Neural crest cell (in vitro differentiated cells): ENCODE measurements at regions not wholly inside any gene's neighbourhood (a gene's known extent, or its start where the extent isn't known, plus 50 kb on each side); places are given as distances from the start of the nearest gene placed in this dataset.
"Not testable (repeated sequence)": the region's sequence is repeated elsewhere in the genome, so short reads cannot be mapped to it uniquely, and the experiment has no call there.

Source experiments
- DNase-seq: peaks from one replicate; pipeline ENCODE4 v3.0.0; 2021; ENCODE audit warnings: low read depth, mixed read lengths, low spot score
- H3K27ac Mint-ChIP-seq: one replicate; pipeline ENCODE4 v1.8.0; 2021; ENCODE audit warnings: mild to moderate bottlenecking, mixed read lengths; ENCODE audit not compliant: unreplicated experiment
- H3K27me3 Mint-ChIP-seq: 2 replicates; pipeline ENCODE4 v1.8.0; 2021; ENCODE audit warnings: low read depth, mild to moderate bottlenecking, mixed read lengths
- H3K36me3 Mint-ChIP-seq: 2 replicates; pipeline ENCODE4 v1.8.0; 2021; ENCODE audit warnings: low read depth, mild to moderate bottlenecking, mixed read lengths
- H3K4me1 Mint-ChIP-seq: 2 replicates; pipeline ENCODE4 v1.8.0; 2021; ENCODE audit warnings: mixed read lengths
- H3K4me3 Mint-ChIP-seq: one replicate; pipeline ENCODE4 v1.8.0; 2021; ENCODE audit warnings: mild to moderate bottlenecking, mixed read lengths
- H3K9me3 Mint-ChIP-seq: 2 replicates; pipeline ENCODE4 v1.8.0; 2021; ENCODE audit warnings: mixed read lengths
- TF ChIP-seq, protein P1 (sequence below): fragments of 200-600 bp; sonication (generic); conservative IDR thresholded peaks from 2 replicates; pipeline ENCODE4 v1.5.0; 2021; ENCODE audit warnings: antibody characterized with exemption, mild to moderate bottlenecking

GRCh38 chr7:7002418-7003062 lies 176.5 kb upstream of the CCZ1B start:
- no peaks in the 10 kb centered on the region for H3K4me1 Mint-ChIP-seq
- H3K4me3 Mint-ChIP-seq = no peak overlapping the region
- peaks cover 6% of the 10 kb centered on the region for H3K9me3 Mint-ChIP-seq
- no peaks in the 10 kb centered on the region for H3K36me3 Mint-ChIP-seq
- TF ChIP-seq, protein P1, sequence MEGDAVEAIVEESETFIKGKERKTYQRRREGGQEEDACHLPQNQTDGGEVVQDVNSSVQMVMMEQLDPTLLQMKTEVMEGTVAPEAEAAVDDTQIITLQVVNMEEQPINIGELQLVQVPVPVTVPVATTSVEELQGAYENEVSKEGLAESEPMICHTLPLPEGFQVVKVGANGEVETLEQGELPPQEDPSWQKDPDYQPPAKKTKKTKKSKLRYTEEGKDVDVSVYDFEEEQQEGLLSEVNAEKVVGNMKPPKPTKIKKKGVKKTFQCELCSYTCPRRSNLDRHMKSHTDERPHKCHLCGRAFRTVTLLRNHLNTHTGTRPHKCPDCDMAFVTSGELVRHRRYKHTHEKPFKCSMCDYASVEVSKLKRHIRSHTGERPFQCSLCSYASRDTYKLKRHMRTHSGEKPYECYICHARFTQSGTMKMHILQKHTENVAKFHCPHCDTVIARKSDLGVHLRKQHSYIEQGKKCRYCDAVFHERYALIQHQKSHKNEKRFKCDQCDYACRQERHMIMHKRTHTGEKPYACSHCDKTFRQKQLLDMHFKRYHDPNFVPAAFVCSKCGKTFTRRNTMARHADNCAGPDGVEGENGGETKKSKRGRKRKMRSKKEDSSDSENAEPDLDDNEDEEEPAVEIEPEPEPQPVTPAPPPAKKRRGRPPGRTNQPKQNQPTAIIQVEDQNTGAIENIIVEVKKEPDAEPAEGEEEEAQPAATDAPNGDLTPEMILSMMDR = no peak
- H3K27me3 Mint-ChIP-seq = peaks cover 13% of the 10 kb centered on the region
- no peak overlapping the region for H3K27ac Mint-ChIP-seq
- DNase-seq = no peak

- Mint-ChIP-seq H3K27me3 (peaks cover 21% of the 10 kb centered on the region), H3K36me3 (no peaks in the 10 kb centered on the region), H3K9me3 (peaks cover 3% of the 10 kb centered on the region), H3K27ac (no peak overlapping the region), H3K4me3 (no peak overlapping the region), H3K4me1 (no peaks in the 10 kb centered on the region)
- TF ChIP-seq, protein P1 = no peak
- DNase-seq = no peak
Observed at GRCh38 chr7:7005303-7005702, 177.0 kb upstream of the C1GALT1 start.

- H3K9me3 Mint-ChIP-seq, H3K27ac Mint-ChIP-seq, H3K4me1 Mint-ChIP-seq, DNase-seq, H3K4me3 Mint-ChIP-seq, H3K36me3 Mint-ChIP-seq: not testable (repeated sequence)
- H3K27me3 Mint-ChIP-seq = peaks cover 20% of the 10 kb centered on the region
Observed at GRCh38 chr7:7005949-7006348, 176.4 kb upstream of the C1GALT1 start.

- H3K4me3 Mint-ChIP-seq, H3K27ac Mint-ChIP-seq, H3K9me3 Mint-ChIP-seq, H3K4me1 Mint-ChIP-seq, DNase-seq, H3K36me3 Mint-ChIP-seq: not testable (repeated sequence)
- peaks cover 12% of the 10 kb centered on the region for H3K27me3 Mint-ChIP-seq
Observed at GRCh38 chr7:7011241-7011640, 171.1 kb upstream of the C1GALT1 start.

DNA sequence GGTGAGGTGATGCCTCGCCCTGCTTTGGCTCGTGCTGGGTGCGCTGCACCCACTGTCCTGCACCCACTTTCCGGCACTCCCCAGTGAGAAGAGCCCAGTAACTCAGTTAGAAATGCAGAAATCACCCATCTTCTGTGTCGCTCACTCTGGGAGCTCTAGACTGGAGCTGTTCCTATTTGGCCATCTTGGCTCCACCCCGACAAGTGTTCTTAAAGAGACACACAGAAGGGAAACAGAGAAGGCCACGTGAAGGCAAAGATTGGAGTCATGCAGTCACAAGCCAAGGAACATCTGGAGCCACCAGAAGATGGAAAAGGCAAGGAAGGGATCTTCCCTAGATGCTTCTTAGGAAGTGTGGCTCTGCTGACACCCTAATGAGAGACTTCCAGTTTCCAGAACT lies 170.6 kb upstream of the C1GALT1 start:
- not testable (repeated sequence) for H3K9me3 Mint-ChIP-seq, H3K27ac Mint-ChIP-seq, H3K4me3 Mint-ChIP-seq, H3K4me1 Mint-ChIP-seq, H3K36me3 Mint-ChIP-seq, DNase-seq
- peaks cover 12% of the 10 kb centered on the region for H3K27me3 Mint-ChIP-seq

- H3K27me3 Mint-ChIP-seq = peaks cover 4% of the 10 kb centered on the region
- no peak for DNase-seq
Observed at GRCh38 chr7:7014827-7015595, 167.3 kb upstream of the C1GALT1 start.

More at GRCh38 chr7:7014827-7015595, 167.3 kb upstream of the C1GALT1 start:
- TF ChIP-seq, protein P1 = no peak
- no peaks in the 10 kb centered on the region for H3K36me3 Mint-ChIP-seq
- H3K9me3 Mint-ChIP-seq = no peaks in the 10 kb centered on the region
- no peak overlapping the region for H3K4me3 Mint-ChIP-seq
- no peak overlapping the region for H3K27ac Mint-ChIP-seq
- H3K4me1 Mint-ChIP-seq = no peaks in the 10 kb centered on the region
